HG03457 (cell line): ENCODE measurements at regions not wholly inside any gene's neighbourhood (a gene's known extent, or its start where the extent isn't known, plus 50 kb on each side); places are given as distances from the start of the nearest gene placed in this dataset.

Source experiments
- ATAC-seq: cut with Tn5 transposase; IDR thresholded peaks from one replicate; pipeline ENCODE4 v1.9.1; 2021; ENCODE audit warnings: moderate number of reproducible peaks; ENCODE audit not compliant: unreplicated experiment

- ATAC-seq = no peak
Observed at GRCh38 chr10:85188770-85189484, 860.5 kb downstream of the CCSER2 start.

GRCh38 chr10:85193796-85194195 is 865.4 kb downstream of the CCSER2 start:
- ATAC-seq = no peak

- no peak for ATAC-seq
Observed at GRCh38 chr10:85194706-85195105, 866.3 kb downstream of the CCSER2 start.

GRCh38 chr10:85195596-85195995 is 867.2 kb downstream of the CCSER2 start:
- ATAC-seq = no peak

- no peak for ATAC-seq
Observed at GRCh38 chr10:85204814-85205213, 876.4 kb downstream of the CCSER2 start.

DNA sequence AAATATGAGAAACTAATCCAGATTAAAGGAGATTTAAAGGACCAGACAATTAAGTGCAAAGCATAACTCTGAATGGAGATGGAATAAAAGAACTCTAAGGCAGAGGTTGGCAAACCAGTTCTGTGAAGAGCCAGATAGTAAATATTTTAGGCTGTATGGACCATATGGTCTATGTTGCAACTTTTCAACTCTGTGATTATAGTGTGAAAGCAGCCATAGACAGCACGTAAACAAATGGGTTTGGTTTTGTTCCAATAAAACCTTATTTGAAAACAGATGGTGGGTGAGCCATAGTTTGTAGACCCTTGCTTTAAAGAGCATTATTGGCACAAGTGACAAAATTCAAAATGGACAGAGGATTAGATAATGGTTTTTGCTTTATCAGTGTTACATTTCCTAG is 884.1 kb downstream of the CCSER2 start:
- no peak for ATAC-seq

- ATAC-seq = no peak
Observed at GRCh38 chr10:85213493-85213892, 885.1 kb downstream of the CCSER2 start.

- ATAC-seq = no peak
Observed at GRCh38 chr10:85222300-85222699, 893.9 kb downstream of the CCSER2 start.

GRCh38 chr10:85224366-85224940 is 896.1 kb downstream of the CCSER2 start:
- ATAC-seq = no peak

- ATAC-seq = no peak
Observed at GRCh38 chr10:85225311-85225710, 896.9 kb downstream of the CCSER2 start.

GRCh38 chr10:85226596-85226995 is 898.2 kb downstream of the CCSER2 start:
- no peak for ATAC-seq

GRCh38 chr10:85228726-85229125 is 900.3 kb downstream of the CCSER2 start:
- no peak for ATAC-seq

- ATAC-seq = no peak
Observed at GRCh38 chr10:85231534-85232270, 903.3 kb downstream of the CCSER2 start.

DNA sequence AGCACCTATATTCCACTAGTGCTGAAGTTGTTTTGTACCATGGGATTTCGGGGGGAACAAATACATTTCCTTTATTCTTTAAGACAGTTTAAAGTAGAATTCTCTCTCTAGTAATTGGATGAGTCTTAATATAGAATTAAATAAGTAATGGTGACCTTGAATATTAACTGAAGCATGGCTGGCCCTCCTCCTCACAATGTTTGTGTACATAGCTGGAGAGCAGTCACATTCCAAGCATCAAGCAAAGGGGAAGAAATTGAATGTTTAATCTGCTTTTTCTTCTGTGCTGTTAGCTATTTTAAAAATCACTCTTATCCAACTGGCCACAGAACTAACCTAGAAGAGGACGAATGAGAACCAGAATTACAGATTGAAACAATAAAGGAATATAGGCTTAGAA is 906.9 kb downstream of the CCSER2 start:
- no peak for ATAC-seq

DNA sequence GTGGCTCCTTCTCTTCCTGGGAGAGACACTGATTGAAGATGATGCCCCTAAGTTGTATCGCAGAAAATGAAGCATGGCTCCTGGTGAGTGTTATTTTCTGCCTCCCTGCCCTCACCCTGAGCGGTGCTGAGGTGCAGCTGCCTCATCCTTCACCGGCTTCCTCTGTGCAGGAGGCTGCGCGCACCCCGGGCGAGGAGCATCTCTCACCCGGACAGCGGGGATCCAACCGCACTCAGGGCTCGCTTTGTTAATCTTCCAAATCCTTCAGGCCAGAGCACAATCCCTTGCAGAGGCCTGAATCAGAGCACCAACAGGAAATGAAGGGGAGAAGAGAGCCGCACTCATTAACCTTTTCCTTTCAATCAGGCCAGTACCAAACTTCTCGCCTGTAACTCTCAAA is 910.3 kb downstream of the CCSER2 start:
- no peak for ATAC-seq

- no peak for ATAC-seq
Observed at GRCh38 chr10:85250304-85250703, 921.9 kb downstream of the CCSER2 start.

DNA sequence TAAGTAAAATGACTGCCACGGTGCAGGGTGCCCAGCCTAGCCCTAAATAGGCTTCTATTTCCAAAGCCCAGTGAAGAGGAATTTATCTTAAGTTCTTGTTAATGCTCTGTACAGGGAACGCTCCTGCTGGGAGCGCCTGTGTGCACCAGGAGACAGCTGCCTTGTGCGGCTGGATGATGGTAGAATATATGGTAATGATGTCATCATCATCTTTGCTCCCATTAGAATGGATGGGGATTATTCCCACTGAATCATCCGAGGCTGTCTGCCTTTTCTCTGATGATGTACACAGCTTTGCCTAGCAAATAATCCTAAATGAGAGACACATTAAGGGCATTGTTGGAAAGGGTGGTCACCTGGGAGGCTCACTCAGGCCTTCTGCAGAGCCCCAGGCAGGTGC is 928.1 kb downstream of the CCSER2 start:
- ATAC-seq = no peak

GRCh38 chr10:85259908-85260307 is 931.5 kb downstream of the CCSER2 start:
- no peak for ATAC-seq

- no peak for ATAC-seq
Observed at GRCh38 chr10:85262992-85263391, 934.6 kb downstream of the CCSER2 start.

DNA sequence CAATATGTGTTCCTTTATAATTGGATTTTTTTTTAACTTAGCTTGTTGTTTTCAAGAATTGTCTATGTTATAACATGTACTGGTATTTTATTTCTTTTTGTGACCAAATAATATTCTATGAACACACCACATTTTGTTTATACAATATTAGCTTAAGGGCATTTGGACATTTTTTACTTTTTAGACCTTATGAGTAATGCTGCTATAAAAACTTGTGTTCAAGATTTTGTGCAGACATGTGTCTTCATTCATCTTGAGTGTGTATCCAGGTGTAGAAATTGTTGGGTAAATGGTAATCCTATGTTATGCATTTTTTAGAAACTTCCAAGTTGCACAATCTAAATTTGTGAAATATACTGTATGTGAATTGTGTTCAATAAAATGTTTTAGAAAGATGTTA is 936.7 kb downstream of the CCSER2 start:
- no peak for ATAC-seq

GRCh38 chr10:85266808-85267207 is 938.4 kb downstream of the CCSER2 start:
- no peak for ATAC-seq

DNA sequence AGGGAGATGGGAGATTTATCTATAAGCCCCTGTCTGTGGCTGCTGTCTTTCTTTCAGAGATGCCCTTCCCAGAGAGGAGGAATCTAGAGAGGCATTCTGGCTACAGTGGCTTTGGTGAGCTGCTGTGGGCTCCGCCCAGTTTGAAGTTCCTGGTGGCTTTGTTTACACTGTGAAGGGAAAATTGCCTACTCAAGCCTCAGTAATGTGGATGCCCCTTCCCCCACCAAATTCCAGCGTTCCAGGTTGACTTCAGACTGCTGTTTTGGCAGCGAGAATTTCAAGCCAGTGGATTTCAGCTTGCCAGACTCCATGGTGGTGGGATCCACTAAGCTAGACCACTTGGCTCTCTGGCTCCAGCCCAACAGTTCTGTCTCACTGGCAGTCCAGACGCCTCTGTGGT is 951.6 kb downstream of the CCSER2 start:
- no peak for ATAC-seq
